EL (cell line): ENCODE measurements at regions not wholly inside any gene's neighbourhood (a gene's known extent, or its start where the extent isn't known, plus 50 kb on each side); places are given as distances from the start of the nearest gene placed in this dataset.
"Not testable (repeated sequence)": the region's sequence is repeated elsewhere in the genome, so short reads cannot be mapped to it uniquely, and the experiment has no call there.

Source experiments
- DNase-seq: peaks from one replicate; pipeline ENCODE4 v3.0.0-alpha.2; 2016

DNA sequence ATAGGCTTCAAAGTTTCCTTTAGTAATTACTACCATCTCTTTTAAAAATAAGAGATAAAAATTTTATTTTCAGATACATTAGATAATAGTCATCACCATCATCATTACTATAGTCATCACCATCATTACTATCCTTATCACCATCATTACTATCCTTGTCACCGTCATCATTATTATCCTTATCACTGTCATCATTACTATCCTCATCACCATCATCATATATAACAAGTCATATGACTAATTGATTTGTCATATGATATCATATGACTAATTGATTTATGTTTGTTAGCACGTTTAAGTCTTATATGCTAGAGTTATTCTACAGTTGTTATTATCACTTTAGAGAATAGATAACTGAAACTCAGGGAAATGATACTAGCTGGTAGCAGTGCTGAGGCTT is 382.1 kb upstream of the CDH18 start:
- no peak for DNase-seq

DNA sequence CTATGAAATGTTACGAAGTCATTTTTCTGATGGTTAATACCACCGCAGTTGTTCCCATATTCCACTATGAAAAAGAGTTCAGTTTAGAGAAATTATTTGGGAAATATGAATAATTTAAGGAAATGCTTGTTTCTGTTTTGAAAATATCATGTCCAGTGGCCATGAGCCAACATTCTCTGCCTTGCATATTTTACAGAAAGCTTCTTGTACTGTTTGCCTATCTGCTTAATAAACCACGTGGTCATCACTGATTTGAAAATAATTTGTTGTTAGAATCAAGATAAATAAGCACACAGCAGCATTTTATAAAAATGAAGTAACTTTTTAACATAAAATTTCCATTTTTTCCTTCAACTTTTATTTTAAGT is 381.5 kb upstream of the CDH18 start:
- DNase-seq = no peak

DNA sequence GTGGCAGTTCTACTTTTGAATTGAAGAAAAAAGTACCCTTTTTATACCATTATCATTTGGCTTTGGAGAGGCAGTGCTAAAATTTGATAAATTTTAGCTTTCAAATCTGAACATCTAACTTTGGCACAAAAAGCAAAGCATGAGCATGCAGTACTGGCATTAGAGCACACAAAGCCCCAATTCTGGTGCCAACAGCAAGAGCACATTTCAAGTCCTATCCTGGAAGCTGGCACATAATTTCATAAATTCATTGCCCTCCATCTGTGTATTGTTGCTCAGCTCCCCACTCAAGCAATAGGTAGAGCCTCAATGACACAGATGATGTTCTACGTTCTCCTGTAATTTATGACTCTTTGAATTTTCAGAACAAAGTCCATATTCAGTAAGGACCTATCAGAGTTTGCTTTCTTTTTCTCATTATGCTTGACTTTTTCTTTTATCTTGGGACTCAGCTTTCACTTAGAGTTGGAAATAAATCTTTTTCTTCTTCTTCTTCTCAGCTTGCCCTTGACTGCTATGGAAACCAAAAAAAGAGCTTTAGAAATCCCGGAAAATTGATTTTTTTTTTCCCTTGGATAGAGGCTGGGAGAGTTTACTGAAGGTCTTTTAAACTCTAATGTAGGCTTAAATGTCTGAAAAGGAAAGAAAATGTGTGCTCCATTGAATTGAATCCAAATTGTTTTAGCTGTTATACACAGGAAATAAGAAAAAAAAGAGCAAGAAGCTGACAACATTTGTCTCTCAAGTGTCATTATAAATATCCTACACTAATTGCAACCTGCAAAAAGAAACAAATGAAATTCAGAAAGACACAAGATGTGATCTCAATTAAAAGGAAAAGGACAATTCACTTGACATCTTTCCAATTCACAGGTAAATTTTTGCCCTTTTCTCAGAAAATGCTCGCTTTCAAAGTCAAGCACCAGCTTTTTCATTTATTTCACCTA is 380.8 kb upstream of the CDH18 start:
- DNase-seq = no peak

DNA sequence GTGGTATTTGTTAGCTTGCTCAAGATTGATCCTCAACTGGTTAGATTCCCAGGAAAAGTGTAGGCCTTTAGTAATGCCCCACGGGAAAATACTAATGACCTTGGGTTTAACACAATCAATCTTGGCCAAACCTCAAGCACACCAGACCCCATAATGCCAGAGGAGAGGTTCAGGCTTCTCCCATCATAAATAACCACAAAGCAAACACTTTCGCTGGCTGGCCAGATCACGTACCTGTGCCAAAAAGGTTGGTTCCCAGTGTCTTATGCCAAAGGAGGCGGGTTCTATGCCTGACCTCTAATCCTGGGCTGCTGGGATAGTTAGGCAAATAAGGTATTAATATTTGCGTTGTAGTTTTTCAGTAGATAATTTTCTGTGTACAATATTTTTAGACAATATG is 379.2 kb upstream of the CDH18 start:
- DNase-seq = no peak

DNA sequence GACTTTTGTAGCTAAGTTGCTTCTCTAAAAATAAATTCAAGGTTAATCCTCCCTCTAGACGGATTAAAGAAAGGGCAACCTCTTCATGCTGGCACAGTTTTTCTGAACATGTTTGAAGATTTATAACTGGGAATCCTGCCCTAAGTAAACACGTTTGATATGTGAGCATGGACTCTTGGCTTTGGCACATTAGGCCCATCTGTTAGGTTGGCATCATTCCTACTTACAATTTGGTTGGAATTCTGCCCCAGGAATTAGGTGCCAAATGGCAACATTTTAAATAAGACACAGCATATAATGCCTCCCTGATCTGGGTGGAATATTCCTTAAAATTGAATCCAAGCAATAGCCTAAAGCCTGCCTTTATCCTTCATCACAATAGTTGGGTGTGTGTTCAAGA is 372.3 kb upstream of the CDH18 start:
- DNase-seq = no peak

DNA sequence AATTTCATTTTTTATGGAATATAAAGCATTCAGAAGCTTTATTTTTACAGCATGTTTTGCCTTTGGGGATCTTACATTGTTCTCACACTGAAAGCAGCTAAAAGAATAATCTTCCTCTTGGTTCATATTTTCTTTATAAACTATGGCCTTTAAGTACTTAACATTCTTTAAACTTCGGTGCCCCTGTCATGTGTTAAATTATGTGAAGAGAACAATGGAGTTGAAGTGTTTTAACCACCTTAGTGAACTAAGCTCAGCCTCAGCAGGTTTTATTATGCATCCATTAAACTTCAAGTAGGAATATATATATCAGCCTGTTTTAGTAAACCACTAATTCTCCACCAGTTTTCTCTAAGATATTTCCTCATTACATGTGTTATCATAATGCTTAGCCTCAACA is 371.4 kb upstream of the CDH18 start:
- DNase-seq = no peak

DNA sequence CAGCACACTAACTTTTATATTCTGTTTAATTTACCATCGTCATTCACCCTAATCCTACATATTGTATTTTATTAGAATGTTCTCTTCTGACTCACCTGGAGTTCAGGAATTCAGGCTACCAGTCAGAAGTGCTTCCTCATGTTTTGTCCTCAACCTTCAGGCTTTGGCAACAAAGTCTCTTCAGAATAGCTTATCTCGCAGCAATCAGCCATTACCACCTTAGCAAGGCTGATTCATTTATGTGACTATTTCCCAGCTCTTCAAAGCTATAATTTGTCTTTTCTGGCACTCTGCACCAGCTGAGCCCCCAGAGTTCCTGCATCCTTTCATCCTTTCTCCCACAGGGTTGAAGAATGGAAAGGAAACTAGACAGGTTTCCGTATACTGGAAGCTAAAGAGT is 365.5 kb upstream of the CDH18 start:
- DNase-seq = no peak

DNA sequence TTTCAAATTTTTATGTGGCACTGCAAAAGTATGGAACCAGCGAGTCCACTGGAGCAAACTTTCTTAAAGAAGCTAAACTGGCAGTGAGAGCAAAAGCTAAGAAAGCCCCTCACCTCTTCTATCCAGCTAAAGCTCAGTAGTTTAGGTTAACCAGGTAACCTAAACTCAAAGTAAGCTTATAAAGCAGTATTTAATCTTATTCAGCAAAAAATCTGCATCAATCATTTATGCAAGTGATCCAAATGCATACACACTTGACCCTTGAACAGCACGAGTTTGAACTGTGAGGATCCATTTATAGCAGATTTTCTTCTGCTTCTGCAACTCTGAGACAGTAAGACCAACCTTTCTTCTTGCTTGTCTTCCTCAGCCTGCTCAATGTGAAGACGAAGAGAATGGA is 363.8 kb upstream of the CDH18 start:
- DNase-seq = no peak

DNA sequence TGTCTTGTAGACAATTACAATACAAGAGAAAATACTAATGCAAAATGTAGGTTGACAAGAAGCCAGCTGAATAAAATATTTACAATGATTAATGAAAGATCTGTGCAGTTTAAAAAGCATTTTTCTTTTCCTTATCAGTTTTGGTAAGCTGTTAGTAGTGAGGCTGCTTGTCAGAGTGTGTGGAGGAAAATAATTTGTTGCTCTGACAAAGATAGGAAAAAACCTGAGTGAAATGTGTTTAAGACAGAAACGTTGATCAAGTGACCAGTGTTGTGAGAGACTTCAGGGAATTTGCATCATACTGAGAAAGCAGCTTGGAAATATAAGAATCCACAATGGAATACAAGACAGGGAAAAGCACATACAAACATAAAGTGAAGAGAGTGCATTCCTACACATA is 360.3 kb upstream of the CDH18 start:
- DNase-seq = no peak

DNA sequence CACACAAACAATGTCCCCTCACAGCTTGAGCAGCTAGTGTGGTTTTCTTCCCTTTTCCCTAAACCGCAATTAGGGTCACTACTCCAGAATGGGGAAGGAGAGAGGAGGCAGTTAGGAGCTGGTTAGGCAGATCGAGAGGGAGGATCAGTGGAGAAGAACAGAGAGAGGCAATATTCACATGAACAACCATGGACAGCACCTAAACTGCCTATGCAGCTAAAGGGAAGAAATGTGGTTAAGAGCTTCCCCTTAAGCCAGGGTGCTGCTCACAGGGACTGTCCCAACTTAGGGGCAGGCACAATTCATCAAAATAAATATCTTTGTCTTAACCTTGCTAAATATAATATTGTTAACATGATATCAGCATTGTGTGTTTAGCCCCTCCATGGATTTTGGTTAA is 359.3 kb upstream of the CDH18 start:
- DNase-seq = no peak

DNA sequence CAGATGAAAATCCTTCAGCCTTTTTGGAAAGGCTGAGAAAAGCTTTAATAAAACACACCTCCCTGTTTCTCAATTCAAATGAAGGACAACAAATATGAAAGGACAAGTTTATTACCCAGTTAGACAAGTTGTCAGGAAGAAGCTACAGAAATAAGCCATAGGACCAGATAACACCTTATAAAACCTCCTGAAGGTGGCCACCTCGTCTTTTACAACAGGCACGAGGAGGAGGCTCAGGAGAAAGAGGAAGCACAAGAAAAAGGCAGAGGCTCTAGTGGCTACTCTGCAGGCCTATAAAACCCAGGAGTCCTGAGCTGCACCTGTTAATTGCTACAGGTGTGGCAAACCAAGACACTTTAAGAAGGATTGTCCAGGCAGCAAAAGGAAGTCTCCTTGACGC is 352.1 kb upstream of the CDH18 start:
- no peak for DNase-seq

DNA sequence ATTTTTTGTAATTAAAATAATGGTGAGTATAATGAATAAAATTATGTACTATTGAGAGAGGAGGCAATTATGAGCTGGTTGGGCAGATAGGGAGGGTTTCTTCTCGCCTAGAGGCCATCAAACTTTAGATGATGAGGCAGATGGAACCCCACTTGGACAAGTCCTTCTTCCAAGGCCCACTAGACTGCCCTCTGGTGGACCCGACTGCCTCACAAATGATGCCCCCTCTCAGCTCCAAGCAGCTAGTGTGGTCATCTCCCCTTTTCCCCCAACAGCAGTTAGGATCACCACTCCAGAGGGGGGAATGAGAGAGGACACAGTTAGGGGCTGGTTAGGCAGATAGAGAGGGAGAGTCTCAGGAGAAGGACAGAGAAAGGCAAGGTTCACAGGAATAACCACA is 348.0 kb upstream of the CDH18 start:
- no peak for DNase-seq

DNA sequence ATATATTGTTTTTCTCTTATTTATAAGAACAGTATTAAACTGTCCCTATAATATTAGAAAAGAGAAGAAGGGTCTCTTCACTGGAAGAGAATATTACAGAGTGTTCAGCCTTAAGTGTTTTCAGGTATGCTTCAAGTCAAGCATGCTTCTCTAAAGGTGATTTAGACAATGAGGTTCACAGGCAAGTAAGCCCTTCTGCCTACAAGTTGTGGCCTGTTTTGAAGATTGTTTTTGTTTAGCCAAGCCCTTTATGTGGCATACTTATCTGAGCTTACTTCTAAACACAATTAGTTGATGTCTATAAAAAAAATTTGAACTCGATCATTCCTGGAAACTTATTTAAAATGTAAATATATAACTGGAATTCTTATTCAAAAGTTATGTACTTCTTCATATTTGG is 343.8 kb upstream of the CDH18 start:
- DNase-seq = no peak

DNA sequence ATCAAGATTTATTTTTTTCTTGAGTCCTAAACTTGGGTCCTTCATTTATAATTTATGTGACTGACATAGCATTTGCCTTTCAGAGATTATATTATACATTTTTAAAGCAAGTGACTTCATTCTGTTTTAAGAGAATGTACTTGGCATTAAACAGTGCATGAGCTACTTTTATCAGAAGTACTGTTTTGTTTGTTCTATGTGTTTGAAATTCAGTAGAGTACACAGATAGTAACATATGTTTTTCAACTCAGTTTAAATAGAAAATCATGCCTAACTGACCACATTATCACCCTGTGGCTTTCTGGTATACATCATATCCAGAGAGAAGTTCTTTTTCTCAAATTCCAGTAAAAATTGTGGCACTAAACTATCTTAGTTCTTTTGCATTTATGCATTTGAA is 335.3 kb upstream of the CDH18 start:
- DNase-seq = no peak

DNA sequence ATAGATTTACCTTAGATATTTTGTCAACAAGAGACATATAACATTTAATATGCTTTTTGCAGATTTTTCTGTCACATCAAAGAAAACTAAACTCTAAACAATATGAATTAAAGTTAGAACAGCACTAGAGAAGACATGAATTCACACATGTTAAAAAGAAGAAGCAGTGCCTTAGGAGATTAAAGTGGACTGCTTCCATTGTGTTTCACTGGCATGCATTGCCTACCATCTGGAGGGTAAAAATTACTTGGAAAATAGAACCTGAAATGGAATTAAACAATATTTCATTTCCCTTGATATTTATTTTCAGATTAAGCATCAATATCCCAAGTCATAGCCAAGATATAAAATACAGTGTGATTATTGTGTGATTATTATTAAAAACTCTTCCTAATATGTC is 319.4 kb upstream of the CDH18 start:
- DNase-seq = no peak

DNA sequence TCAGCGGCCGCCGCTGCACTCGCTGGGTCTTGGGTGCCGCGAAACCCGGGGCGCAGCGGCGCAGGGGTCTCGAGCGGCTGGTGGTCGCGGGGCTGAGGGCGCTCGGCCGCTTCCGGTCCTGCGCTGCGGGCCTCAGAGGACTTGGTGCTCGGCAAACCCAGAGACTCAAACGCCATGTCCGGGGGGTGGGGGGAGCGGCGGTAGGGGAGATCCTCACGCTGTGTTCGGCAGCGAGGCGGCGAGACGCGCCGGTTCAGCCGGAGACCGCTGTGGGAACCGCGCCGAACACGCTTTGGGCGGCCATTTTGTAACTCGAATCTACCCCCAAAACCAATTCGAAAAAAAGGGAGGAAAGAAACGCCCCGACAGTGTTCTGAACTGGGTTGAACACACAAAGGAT is 317.5 kb upstream of the CDH18 start:
- no peak for DNase-seq

DNA sequence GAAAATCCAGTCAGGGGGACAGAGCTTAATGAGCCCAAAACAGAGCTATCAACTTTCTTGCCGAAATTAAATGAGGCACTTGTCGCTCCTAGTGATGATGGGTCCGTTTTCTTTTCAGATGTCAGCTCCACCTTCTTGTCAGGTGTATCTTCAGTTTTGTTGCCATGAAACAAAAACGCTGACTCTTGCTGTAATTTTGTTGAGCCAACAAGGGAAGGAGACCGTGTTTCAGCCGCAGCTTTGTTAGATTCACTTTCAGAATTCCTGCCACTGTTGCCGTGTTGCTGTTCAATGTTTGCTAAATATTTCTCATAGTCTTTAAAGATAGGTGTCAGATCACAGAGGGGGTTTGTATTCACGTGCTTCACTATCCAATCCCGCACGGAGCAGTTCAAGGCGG is 316.6 kb upstream of the CDH18 start:
- not testable (repeated sequence) for DNase-seq

DNA sequence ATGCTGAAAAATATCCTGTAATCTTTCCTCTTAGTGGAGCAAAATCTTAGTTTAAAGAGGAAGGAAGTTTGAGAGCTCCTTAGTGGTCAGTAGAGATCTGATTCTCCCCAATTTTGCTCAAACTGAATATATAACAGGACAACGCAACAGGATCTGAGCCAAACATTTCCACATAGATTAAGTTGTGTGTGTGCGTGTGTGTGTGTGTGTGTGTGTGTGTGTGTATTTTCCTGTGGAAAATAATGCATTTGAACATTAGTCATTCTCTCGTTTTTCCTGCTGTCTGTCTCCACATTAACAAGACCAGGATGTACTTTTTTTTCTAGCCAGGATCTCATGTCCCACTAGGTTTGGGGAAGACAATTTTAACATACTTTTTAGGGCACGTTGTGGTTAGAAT is 312.1 kb upstream of the CDH18 start:
- no peak for DNase-seq

DNA sequence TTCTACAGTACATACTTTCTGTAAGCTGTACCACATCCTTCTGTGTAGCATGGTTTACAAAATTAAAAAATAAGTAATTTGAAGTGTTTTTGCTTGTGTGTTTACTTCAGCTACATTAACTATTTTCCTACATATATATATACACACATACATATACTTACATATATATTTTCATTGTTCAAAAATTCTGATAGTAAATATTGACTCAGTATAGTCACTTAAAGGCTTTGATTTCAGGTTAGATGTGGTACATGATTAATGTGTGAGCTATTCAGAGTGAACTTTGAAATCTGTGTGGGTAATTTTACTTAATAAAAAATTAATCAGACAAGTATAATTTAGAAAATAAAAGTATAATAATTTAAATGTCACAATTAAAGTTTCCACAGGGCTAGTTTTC is 306.7 kb upstream of the CDH18 start:
- no peak for DNase-seq

DNA sequence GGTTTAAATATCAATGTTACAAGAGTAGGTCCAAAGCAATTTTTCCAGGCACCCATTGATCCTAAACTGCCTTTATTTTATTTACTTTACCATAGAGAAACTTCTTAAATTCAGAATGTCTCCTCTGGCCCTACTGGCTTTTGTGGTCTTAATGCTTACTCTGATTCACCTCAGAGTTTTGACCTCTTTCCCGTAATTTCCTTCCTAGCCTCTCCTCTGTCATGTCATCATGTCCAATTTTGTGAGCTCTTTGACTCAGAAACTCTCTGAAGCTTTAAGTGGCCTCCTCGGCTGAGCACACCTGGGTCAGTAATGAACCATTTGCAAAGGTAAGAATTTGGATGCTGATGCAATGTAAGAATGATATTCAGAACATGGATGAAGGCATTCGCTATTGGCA is 303.8 kb upstream of the CDH18 start:
- DNase-seq = no peak

DNA sequence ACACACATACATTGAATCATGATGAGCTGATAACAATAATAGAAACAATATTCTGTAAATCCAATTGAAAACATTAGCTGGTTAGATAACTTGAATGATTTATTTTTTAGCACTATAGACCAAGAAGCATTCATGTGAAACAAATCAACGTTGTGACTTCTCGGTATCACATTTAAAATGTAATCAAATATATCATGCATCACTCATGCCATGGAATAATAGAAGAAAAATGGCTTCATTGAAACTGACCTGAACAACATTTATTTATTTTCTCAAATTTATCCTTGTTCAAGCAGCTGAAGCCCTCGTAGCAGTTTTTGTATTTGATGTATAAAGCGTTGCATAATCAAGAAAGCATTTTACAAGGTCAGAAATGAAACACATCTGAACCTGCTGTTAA is 299.6 kb upstream of the CDH18 start:
- DNase-seq = no peak

DNA sequence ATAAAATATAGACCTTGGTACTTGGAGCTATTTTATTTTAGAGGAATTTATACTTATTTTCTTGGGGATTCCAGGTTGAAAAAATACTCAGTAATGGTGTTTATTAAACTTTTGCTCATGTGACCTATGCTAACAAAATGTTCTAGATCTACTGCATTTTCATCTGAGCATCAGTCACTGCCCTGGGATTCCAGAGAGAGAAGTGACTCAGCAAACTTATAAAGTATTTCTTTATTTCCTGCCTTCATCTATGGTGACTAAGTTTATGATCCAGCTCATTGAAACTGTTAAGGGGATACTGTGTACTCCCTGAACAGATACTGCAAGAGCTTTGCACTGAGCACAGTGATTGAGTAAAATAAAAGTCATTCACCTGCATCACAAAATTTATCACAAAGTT is 298.5 kb upstream of the CDH18 start:
- peak; percentile 69 for DNase-seq

DNA sequence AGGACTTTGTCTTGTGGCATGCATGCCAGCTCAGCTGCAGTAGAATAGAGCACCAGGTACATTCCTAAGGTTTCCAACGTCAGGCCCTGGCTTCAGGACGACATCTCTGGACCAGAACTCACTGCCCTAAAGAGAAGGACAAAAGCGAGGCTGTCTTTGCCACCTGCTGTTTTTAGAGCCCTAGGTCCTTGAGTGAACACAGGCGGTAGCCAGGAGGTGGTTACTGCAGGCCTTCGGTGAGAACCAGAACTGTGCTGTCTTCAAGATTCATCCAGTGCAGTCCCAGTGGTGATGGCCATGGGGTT is 288.9 kb upstream of the CDH18 start:
- no peak for DNase-seq

DNA sequence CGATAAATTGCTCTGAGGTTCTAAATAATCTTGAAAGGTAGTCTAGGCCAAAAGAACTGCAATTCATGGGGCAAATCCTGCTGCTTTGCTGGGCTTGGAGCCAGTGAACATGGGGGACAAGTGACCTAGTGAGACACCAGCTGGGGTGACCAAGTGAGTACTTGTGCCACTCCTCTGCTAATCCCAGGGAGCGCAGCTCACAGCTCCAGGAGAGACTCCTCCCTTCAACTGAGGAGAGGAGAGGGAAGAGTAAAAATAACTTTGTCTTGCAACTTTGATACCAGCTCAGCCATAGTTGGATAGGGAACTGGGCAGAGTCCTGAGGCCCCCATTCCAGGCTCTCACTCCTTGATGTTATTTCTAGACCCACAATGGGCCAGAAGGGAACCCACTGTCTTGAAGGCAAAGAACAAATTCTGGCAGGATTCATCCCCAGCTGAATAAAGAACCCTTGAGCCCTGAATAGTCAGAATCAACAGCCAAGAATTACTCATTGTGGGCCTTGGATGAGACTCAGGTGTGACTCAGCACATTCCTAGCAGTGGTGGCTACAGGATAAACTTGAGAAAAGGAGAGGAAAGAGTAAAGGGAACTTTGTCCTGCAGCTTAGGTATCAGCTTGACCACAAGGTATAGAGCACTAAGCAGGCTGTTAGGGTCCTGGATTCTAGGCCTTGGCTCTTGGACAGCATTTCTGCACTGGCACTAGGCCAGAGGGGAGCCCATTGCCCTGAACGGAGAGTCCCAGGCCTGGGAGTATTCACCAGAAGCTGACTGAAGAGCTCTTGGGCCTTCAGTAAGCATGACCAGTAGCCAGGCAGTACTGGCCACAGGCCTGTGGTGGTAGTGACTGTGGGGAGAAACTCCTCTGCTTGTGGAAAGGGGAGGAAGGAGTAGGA is 288.3 kb upstream of the CDH18 start:
- DNase-seq = peak; percentile 85

DNA sequence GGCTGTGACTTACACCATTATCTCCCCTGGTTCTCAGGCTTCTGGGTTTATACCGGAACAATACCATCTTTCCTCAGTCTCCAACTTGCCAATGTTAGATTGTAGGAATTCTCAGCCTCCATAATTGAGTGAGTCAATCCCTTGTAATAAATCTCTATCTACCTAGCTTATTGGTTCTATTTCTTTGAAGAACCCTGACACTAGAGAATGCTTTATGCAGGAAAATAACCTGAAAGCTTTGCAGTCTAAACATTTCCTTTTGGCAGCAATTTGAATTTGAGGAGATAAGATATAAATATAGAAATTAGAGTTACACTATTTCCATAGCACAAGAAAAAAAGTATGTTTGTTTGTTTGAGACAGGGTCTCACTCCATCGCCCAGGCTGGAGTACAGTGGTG is 278.1 kb upstream of the CDH18 start:
- no peak for DNase-seq
